T-helper 17 cell (primary cell): ENCODE measurements at regions not wholly inside any gene's neighbourhood (a gene's known extent, or its start where the extent isn't known, plus 50 kb on each side); places are given as distances from the start of the nearest gene placed in this dataset.

Experiments used
- ATAC-seq: fragments of 150-1000 bp; cut with Tn5 transposase; 2 replicates; pipeline ENCODE4 v1.10.0; 2021; ENCODE audit warnings: mild to moderate bottlenecking, moderate library complexity
- DNase-seq, 3 donors: peaks; one replicate each; pipeline versions ENCODE4 v3.0.0 to v3.0.0-alpha.2; 2020 to 2021
- H3K9me3 ChIP-seq: one replicate; pipeline ENCODE4 v1.7.0; 2013; ENCODE audit warnings: low read length, mild to moderate bottlenecking; ENCODE audit not compliant: control insufficient read depth, poor library complexity, severe bottlenecking
- H3K27ac Mint-ChIP-seq: one replicate; pipeline ENCODE4 v1.8.0; 2022; ENCODE audit warnings: mild to moderate bottlenecking, moderate library complexity, mixed read lengths
- H3K27me3 Mint-ChIP-seq: one replicate; pipeline ENCODE4 v1.8.0; 2022; ENCODE audit warnings: mixed read lengths
- H3K36me3 Mint-ChIP-seq: one replicate; pipeline ENCODE4 v1.8.0; 2022; ENCODE audit warnings: low read depth, mixed read lengths
- H3K4me1 Mint-ChIP-seq: one replicate; pipeline ENCODE4 v1.8.0; 2022; ENCODE audit warnings: mild to moderate bottlenecking, mixed read lengths
- H3K4me3 Mint-ChIP-seq: one replicate; pipeline ENCODE4 v1.8.0; 2022; ENCODE audit warnings: mild to moderate bottlenecking, moderate library complexity, mixed read lengths

DNA sequence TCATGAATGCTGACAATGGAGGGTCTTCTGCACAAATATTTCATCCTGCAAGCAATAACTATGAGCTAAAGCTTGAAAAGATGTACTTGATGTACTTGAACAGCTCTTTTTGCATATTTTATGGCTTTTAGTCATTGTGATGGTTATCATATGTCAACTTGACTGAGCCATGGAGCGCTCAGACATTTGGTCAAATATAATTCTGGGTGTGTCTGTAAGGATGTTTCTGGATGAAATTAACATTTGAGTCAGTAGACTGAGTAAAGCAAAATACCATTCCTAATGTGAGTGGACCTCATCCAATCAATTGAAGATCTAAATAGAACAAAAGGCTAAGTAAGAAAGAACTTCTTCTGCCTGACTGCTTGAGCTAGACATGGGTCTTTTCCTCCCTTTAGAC, 509.0 kb downstream of the BCL11A start:
- DNase-seq: no peak
- H3K9me3 ChIP-seq: no peaks in the 10 kb centered on the region
- H3K4me3 Mint-ChIP-seq: no peak overlapping the region
- no peaks in the 10 kb centered on the region for H3K4me1 Mint-ChIP-seq
- no peaks in the 10 kb centered on the region for H3K36me3 Mint-ChIP-seq
- H3K27ac Mint-ChIP-seq: no peak overlapping the region
- no peaks in the 10 kb centered on the region for H3K27me3 Mint-ChIP-seq
- no peak for ATAC-seq

DNA sequence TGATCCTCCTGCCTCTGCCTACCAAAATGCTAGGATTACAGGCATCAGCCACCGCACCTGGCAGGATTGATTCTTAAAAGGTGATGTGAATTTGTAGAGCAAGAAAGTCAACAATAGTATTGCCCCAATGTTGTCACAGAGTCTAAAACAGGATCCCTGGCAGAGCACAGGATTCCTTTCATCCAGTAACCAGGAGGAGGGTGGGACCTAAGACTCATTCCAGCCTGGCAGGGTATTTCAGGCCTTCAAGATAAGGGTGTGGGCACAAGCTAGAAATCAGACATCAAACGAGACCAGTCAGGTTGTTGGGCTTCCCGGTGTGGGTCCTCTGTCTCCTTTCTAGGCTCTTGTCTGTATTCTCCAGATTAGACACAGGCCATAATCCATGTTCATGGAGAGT, 511.4 kb downstream of the BCL11A start:
- H3K9me3 ChIP-seq: no peaks in the 10 kb centered on the region
- DNase-seq (no peak), ATAC-seq (no peak)
- Mint-ChIP-seq H3K27ac (no peak overlapping the region), H3K4me1 (no peaks in the 10 kb centered on the region), H3K27me3 (no peaks in the 10 kb centered on the region), H3K36me3 (no peaks in the 10 kb centered on the region), H3K4me3 (no peak overlapping the region)

DNA sequence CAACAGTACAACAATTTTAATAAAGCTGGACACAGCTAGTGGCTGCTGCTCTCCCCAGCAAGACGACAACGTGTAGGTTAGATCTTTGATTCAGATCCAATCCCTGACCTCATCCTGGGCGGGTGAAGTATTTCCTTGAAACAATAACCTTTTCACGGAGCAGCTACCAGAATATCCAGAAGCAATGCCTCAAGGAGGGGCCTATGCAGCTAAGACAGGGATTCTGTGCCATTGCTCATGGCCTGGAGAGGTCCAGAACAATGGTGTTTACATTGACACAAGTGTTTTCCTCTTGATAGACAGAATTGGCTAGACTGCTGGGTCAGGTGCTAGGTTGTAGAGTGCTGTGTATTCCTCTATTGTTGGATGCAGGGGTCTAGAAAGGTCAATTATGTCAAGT, 520.1 kb downstream of the BCL11A start:
- no peaks in the 10 kb centered on the region for H3K27me3 Mint-ChIP-seq
- no peak for DNase-seq
- no peaks in the 10 kb centered on the region for H3K36me3 Mint-ChIP-seq
- no peak for ATAC-seq
- no peaks in the 10 kb centered on the region for H3K4me1 Mint-ChIP-seq
- no peak overlapping the region for H3K27ac Mint-ChIP-seq
- no peak overlapping the region for H3K4me3 Mint-ChIP-seq
- H3K9me3 ChIP-seq: no peaks in the 10 kb centered on the region

DNA sequence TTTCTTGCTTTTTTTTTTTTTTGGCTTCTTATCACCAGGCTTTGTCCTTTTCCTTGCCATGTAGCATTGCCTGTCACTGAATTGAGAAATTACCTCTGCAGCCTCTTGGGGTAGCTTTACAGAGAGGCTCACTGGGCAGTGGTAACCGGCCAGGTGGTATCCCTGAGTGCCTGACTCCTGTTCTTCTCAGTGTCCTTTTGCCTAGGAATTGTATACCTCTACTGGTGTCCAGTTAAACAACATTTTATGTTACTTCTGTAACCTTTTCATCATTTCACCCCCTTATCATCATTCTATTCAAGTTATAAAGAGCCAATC, 523.9 kb downstream of the BCL11A start:
- H3K9me3 ChIP-seq: no peaks in the 10 kb centered on the region
- Mint-ChIP-seq H3K27ac (no peak overlapping the region), H3K4me1 (no peaks in the 10 kb centered on the region), H3K4me3 (no peak overlapping the region), H3K36me3 (no peaks in the 10 kb centered on the region), H3K27me3 (no peaks in the 10 kb centered on the region)
- DNase-seq (no peak), ATAC-seq (no peak)

DNA sequence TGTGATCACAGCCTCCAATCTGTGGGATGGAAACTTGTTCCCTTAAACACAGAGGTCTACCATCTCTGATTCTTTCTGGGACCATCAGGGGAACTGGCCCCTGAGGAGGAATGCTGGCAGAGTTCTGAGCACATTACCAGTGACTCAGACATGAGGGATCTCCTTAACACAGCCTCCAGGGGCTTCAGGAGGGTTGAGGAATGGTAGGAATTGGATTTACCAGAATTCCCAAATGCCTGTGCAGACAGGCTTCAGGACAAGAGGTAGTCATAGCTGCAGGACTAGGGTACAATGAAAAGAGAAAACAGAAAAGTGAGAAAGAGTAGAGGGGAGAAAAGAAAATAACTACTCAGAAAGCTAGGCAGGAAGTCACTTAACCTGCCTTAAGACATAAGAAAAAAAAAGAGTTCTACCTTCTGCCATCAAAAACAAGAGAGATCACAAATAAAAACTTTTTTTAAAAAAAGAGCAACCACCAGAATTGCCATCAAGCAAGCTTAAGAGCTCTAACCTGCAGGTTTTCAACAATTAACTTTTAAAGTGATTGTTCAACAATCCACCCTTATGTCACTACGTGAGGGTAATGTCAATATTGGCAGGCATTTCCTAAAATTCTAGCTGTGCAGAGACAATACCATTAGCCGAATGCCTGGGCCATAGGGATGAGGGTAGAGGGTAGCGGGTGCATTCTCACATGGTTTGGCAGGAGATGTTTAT, 524.4 kb downstream of the BCL11A start:
- Mint-ChIP-seq H3K27me3 (no peaks in the 10 kb centered on the region), H3K27ac (no peak overlapping the region), H3K4me1 (no peaks in the 10 kb centered on the region), H3K36me3 (no peaks in the 10 kb centered on the region), H3K4me3 (no peak overlapping the region)
- ATAC-seq (no peak), DNase-seq (no peak)
- no peaks in the 10 kb centered on the region for H3K9me3 ChIP-seq

DNA sequence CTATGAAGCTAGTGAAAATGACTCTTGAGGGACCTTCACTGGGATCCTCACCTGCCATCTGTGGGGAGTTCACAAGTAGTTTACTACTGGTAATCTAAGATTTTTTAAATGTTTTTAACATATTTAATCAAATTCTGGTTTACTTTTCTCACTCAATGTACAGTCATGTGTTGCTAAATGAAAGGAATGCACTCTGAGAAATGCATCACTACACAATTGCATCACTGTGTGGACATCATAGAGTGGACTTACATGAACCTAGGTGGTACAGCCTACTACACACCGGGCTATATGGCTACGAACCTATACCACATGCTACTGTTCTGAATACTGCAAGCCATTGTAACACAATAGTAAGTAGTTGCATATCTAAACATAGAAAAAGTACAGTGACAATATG, 528.0 kb downstream of the BCL11A start:
- no peaks in the 10 kb centered on the region for H3K36me3 Mint-ChIP-seq
- ATAC-seq (no peak), DNase-seq (no peak)
- H3K4me3 Mint-ChIP-seq: no peak overlapping the region
- no peaks in the 10 kb centered on the region for H3K27me3 Mint-ChIP-seq
- H3K9me3 ChIP-seq: no peaks in the 10 kb centered on the region
- no peaks in the 10 kb centered on the region for H3K4me1 Mint-ChIP-seq
- no peak overlapping the region for H3K27ac Mint-ChIP-seq

DNA sequence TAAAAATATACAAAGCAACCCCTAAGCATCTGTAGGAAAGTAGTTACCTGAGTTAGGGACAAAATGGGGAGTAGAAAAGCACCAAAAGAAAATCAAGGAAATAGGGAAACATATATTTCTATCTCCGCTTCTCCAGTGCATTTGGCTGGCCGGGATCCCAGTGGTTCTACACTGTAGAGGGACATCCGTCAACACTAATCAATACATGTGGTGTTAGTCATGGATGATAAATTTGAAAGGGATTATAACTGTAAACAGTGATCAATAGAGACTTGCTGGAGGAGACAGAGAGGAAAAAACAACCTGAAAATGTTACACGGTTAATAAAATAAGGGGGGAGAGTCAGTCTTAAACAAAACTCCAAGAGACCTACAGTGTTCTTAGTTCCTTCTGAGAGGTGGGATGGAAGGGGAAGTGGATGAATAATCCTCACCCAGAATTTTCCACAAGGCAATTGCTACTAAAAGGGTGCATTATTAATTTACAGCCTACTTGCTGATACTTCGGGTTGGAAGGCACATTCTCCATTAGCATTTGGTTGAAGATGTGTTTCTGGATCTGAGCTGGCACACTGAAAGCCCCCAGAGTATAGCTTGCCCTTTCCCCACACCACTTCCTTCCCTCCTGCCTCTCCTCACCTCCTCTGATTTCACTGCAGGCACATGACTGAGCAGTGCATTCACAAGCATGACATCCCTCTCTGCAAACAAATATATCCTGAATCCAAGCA, 530.0 kb downstream of the BCL11A start:
- Mint-ChIP-seq H3K27ac (no peak overlapping the region), H3K27me3 (no peaks in the 10 kb centered on the region), H3K36me3 (no peaks in the 10 kb centered on the region), H3K4me1 (no peaks in the 10 kb centered on the region), H3K4me3 (no peak overlapping the region)
- no peak for ATAC-seq
- no peak for DNase-seq
- no peaks in the 10 kb centered on the region for H3K9me3 ChIP-seq

DNA sequence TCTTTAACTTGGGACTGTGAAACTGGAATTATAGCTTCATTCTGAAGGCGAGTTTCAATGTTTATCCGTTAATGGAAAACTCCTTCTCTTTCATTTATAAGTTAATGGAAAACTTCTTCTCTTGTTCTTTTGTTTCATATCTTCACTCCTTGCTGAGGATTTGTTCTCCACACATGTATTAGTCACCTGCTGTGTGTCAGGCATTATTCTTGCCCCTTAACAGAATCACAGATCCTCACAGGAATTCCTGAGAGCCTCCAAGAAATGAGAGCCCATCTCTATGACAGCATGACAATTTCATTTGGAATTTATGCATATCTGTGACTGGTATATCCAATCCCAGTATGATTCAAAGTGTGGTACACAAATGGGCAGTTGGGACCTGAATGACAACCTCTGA, 545.8 kb downstream of the BCL11A start:
- no peak overlapping the region for H3K4me3 Mint-ChIP-seq
- no peak for DNase-seq
- no peak for ATAC-seq
- H3K9me3 ChIP-seq: no peaks in the 10 kb centered on the region
- no peaks in the 10 kb centered on the region for H3K36me3 Mint-ChIP-seq
- H3K27ac Mint-ChIP-seq: no peak overlapping the region
- H3K4me1 Mint-ChIP-seq: no peaks in the 10 kb centered on the region
- no peaks in the 10 kb centered on the region for H3K27me3 Mint-ChIP-seq

DNA sequence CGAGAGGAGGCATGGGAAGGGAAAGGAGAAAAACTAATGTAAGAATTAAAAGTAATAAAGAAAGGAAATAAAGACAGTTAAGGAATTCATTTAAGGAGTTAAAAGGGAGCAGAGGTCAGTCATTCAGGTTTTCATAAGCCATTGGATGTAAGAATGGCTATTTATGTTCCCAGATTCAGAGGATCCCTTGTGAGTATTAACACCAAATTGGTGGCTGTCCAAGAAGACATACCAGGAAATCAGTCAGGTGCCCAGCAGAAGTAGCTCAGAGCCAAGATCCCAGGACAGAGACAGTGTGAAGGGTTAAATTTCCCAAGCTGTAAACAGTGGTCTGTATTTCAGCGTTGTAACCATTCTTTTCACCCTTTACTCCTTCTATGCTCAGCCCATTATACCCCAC, 550.4 kb downstream of the BCL11A start:
- H3K27me3 Mint-ChIP-seq: no peaks in the 10 kb centered on the region
- no peak for ATAC-seq
- H3K27ac Mint-ChIP-seq: no peak overlapping the region

DNA sequence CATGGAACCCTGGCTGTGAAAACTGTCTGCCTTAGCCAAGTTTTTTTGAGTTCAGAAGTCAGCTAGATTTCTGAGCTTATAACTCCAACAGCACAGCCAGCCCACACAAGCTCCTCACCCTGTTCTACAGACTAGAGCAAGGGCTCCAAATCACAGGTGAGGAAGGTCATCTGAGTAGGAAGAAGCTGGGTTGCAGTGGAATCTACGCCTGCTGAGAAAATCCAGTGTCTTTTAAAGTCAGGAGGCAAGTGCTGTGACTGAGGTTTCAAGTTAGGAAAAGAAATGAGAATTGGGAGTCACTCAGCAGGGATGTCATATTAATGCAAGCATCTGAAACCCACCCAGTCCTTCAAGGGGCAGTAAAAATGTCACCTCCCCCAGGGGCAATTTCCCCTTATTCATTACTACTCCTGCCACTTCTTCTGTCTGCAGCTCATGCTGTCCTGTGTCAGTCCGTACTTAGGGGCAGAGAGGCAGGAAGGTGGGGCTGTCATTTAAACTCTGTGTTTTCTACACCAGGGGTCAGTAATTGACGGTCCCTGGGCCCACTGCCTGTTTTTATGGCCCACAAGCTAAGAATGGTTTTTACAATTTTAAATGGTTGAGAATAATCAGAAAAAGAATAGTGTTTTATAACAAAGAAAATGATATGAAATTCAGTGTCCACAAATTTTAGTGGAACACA, 551.1 kb downstream of the BCL11A start:
- H3K9me3 ChIP-seq: no peaks in the 10 kb centered on the region
- DNase-seq: no peak
- Mint-ChIP-seq H3K4me3 (no peak overlapping the region), H3K27me3 (no peaks in the 10 kb centered on the region), H3K4me1 (no peaks in the 10 kb centered on the region), H3K27ac (no peak overlapping the region), H3K36me3 (no peaks in the 10 kb centered on the region)
- ATAC-seq: no peak

More for the DNA sequence above, 550.4 kb downstream of the BCL11A start:
- DNase-seq: no peak
- Mint-ChIP-seq H3K4me1 (no peaks in the 10 kb centered on the region), H3K36me3 (no peaks in the 10 kb centered on the region), H3K4me3 (no peak overlapping the region)
- H3K9me3 ChIP-seq: no peaks in the 10 kb centered on the region

DNA sequence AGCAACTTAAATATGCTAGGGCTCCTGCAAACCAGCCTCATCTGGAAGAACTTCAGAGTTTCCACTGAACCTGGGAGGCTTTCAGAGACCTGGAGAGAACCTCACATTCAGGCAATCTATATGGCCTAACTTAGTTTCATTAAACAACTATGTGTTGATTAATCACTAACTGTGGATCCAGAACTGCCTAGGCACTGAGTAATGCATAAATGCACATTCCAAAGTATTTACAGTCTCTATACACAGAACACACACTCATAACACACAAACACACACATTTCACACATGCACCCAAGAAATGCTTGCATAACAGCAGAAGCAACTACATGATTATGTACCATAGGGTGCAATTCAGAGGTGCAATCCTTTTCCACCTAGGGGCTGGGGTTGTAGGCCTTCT, 552.8 kb downstream of the BCL11A start:
- Mint-ChIP-seq H3K4me3 (no peak overlapping the region), H3K27me3 (no peaks in the 10 kb centered on the region), H3K36me3 (no peaks in the 10 kb centered on the region), H3K4me1 (no peaks in the 10 kb centered on the region), H3K27ac (no peak overlapping the region)
- ATAC-seq (no peak), DNase-seq (no peak)
- no peaks in the 10 kb centered on the region for H3K9me3 ChIP-seq

DNA sequence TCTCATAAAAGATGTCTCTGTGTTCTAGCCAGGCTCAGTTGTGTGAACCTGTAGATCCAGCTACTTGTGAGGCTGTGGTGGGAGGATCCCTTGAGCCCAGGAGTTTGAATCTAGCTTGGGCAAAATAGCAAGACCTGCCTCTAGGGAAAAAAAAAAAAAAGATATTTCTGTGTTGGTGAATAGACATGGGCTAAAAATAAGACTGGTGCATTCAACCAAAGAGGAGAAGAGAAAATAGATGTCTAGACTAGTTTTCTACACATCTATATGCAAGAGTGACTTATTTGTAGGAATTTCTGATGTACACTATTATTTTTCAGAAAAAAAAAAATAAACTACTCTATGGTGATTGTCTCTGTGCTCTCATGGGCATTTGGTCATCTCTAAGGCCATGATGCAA, 555.1 kb downstream of the BCL11A start:
- DNase-seq: no peak
- H3K36me3 Mint-ChIP-seq: no peaks in the 10 kb centered on the region
- no peaks in the 10 kb centered on the region for H3K27me3 Mint-ChIP-seq
- no peak for ATAC-seq
- H3K9me3 ChIP-seq: no peaks in the 10 kb centered on the region
- no peak overlapping the region for H3K27ac Mint-ChIP-seq
- no peaks in the 10 kb centered on the region for H3K4me1 Mint-ChIP-seq
- no peak overlapping the region for H3K4me3 Mint-ChIP-seq

DNA sequence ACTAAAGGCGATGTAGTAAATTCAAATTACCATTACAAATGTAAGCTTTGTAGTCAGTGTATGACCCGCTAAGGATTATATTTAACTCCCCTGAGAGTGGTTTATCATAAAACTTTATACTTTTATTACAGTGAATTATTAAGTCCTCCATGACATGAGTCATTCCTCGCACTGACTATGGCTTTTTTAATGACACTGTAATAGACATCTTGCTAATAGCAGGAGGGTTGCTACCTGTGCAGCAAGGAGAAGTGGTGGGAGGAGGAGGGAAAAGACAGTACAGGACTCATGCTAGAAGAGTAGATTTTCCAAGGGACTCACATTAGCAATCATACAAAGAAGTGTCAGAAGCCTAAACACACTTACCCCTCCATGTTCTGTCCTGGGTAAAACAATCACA, 556.1 kb downstream of the BCL11A start:
- DNase-seq (no peak), ATAC-seq (no peak)
- Mint-ChIP-seq H3K36me3 (no peaks in the 10 kb centered on the region), H3K27ac (no peak overlapping the region), H3K27me3 (no peaks in the 10 kb centered on the region), H3K4me1 (no peaks in the 10 kb centered on the region), H3K4me3 (no peak overlapping the region)
- no peaks in the 10 kb centered on the region for H3K9me3 ChIP-seq

DNA sequence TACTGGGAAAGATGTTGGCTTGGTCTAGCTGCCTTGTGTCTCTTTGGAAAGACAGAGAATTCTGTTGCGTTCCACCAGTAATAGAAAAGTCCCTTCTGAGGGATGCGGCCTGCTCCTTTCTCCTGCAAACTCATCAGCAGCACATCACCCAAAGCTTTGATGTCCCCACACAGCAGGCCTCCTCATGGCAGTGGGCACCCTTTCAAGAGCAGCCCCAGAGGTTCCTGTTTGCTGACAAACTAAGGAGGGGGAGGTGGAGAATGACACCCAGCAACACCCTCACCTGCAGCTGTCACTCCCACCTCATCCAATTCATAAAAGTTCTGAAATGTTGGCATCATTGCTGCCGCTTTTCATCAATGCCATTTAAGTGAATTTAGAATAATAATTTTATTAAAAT, 556.6 kb downstream of the BCL11A start:
- Mint-ChIP-seq H3K4me1 (no peaks in the 10 kb centered on the region), H3K4me3 (no peak overlapping the region), H3K27ac (no peak overlapping the region), H3K27me3 (no peaks in the 10 kb centered on the region), H3K36me3 (no peaks in the 10 kb centered on the region)
- no peaks in the 10 kb centered on the region for H3K9me3 ChIP-seq
- no peak for ATAC-seq
- no peak for DNase-seq
